Stimulated activated CD4-positive, alpha-beta T cell treated with anti-CD3 and anti-CD28 coated beads, TNF-alpha, amount 100 ng/mL, for 48 hours (primary cell): ENCODE measurements at regions not wholly inside any gene's neighbourhood (a gene's known extent, or its start where the extent isn't known, plus 50 kb on each side); places are given as distances from the start of the nearest gene placed in this dataset.
"Not testable (repeated sequence)": the region's sequence is repeated elsewhere in the genome, so short reads cannot be mapped to it uniquely, and the experiment has no call there.

Experiments
- DNase-seq, 3 donors: peaks; one replicate each; pipeline ENCODE4 v3.0.0-alpha.2; 2020; ENCODE audit warnings: low read depth in 3 of 3

GRCh38 chr10:9347933-9348332 is 1293.4 kb downstream of the GATA3 start:
- not testable (repeated sequence) for DNase-seq

- no peak for DNase-seq
Measured at GRCh38 chr10:9357471-9357870, 1303.0 kb downstream of the GATA3 start.

- no peak for DNase-seq
Measured at GRCh38 chr10:9362721-9363120, 1308.2 kb downstream of the GATA3 start.

- no peak for DNase-seq
Measured at GRCh38 chr10:9379183-9379582, 1324.7 kb downstream of the GATA3 start.

GRCh38 chr10:9381733-9382532 is 1327.4 kb downstream of the GATA3 start:
- no peak for DNase-seq

- DNase-seq, result no peak
Measured at GRCh38 chr10:9382533-9382866, 1328.0 kb downstream of the GATA3 start.

- no peak for DNase-seq
Measured at GRCh38 chr10:9390516-9390915, 1336.0 kb downstream of the GATA3 start.

GRCh38 chr10:9399275-9399983 is 1344.9 kb downstream of the GATA3 start:
- no peak for DNase-seq

- DNase-seq, result not testable (repeated sequence)
Measured at GRCh38 chr10:9402067-9402466, 1347.6 kb downstream of the GATA3 start.

GRCh38 chr10:9402507-9403195 is 1348.2 kb downstream of the GATA3 start:
- not testable (repeated sequence) for DNase-seq

- not testable (repeated sequence) for DNase-seq
Measured at GRCh38 chr10:9407201-9407600, 1352.7 kb downstream of the GATA3 start.

- no peak for DNase-seq
Measured at GRCh38 chr10:9416331-9416730, 1361.8 kb downstream of the GATA3 start.

GRCh38 chr10:9419757-9420156 is 1365.3 kb downstream of the GATA3 start:
- DNase-seq, result no peak

- no peak for DNase-seq
Measured at GRCh38 chr10:9427209-9427608, 1372.7 kb downstream of the GATA3 start.

GRCh38 chr10:9437131-9437530 is 1382.6 kb downstream of the GATA3 start:
- no peak for DNase-seq

- no peak for DNase-seq
Measured at GRCh38 chr10:9443758-9444157, 1389.3 kb downstream of the GATA3 start.

- DNase-seq, result no peak
Measured at GRCh38 chr10:9449530-9449929, 1395.0 kb downstream of the GATA3 start.

GRCh38 chr10:9450801-9451200 is 1396.3 kb downstream of the GATA3 start:
- DNase-seq, result no peak

- no peak for DNase-seq
Measured at GRCh38 chr10:9451211-9451773, 1396.8 kb downstream of the GATA3 start.

GRCh38 chr10:9452056-9452455 is 1397.6 kb downstream of the GATA3 start:
- no peak for DNase-seq

- not testable (repeated sequence) for DNase-seq
Measured at GRCh38 chr10:9453871-9454270, 1399.4 kb downstream of the GATA3 start.

- DNase-seq, result no peak
Measured at GRCh38 chr10:9469663-9470205, 1415.2 kb downstream of the GATA3 start.
